ENCODE measurements at regions not wholly inside any gene's neighbourhood (a gene's known extent, or its start where the extent isn't known, plus 50 kb on each side); places are given as distances from the start of the nearest gene placed in this dataset.

- DNase-seq = no peak
Measured at GRCh38 chr2:105150231-105150630, 91.3 kb upstream of the GPR45 start.

GRCh38 chr2:105154119-105154818 lies 87.3 kb upstream of the GPR45 start:
- DNase-seq = no peak

GRCh38 chr2:105156166-105156565 lies 85.4 kb upstream of the GPR45 start:
- no peak for DNase-seq

- DNase-seq = no peak
Measured at GRCh38 chr2:105158002-105158401, 83.5 kb upstream of the GPR45 start.

- DNase-seq = no peak
Measured at GRCh38 chr2:105166688-105167087, 74.9 kb upstream of the GPR45 start.

- no peak for DNase-seq
Measured at GRCh38 chr2:105168543-105168942, 73.0 kb upstream of the GPR45 start.

GRCh38 chr2:105175231-105175630 lies 66.3 kb upstream of the GPR45 start:
- no peak for DNase-seq

- DNase-seq = no peak
Measured at GRCh38 chr2:105176429-105176828, 65.1 kb upstream of the GPR45 start.

GRCh38 chr2:105177008-105177407 lies 64.5 kb upstream of the GPR45 start:
- DNase-seq = no peak

- no peak for DNase-seq
Measured at GRCh38 chr2:105177536-105178254, 63.8 kb upstream of the GPR45 start.

GRCh38 chr2:105179469-105180372 lies 61.8 kb upstream of the GPR45 start:
- peak; percentile 75 for DNase-seq

GRCh38 chr2:105180491-105180972 lies 61.0 kb upstream of the GPR45 start:
- no peak for DNase-seq

GRCh38 chr2:105181282-105181681 lies 60.3 kb upstream of the GPR45 start:
- no peak for DNase-seq

GRCh38 chr2:105183555-105184323 lies 57.8 kb upstream of the GPR45 start:
- no peak for DNase-seq

- DNase-seq = no peak
Measured at GRCh38 chr2:105184420-105184819, 57.1 kb upstream of the GPR45 start.

GRCh38 chr2:105186967-105187498 lies 54.5 kb upstream of the GPR45 start:
- DNase-seq = no peak

- DNase-seq = no peak
Measured at GRCh38 chr2:105187531-105187930, 54.0 kb upstream of the GPR45 start.

GRCh38 chr2:105188343-105188742 lies 53.2 kb upstream of the GPR45 start:
- no peak for DNase-seq

All from kidney glomerular epithelial cell (primary cell).